NCI-H2107 treated with DMSO at 0.1 percent for 48 hours (cell line): ENCODE measurements at regions not wholly inside any gene's neighbourhood (a gene's known extent, or its start where the extent isn't known, plus 50 kb on each side); places are given as distances from the start of the nearest gene placed in this dataset.

Experiments
- DNase-seq: peaks from one replicate; lab custom pipeline; 2025; ENCODE audit not compliant: unreplicated experiment; lab: John Stamatoyannopoulos, UW

DNA sequence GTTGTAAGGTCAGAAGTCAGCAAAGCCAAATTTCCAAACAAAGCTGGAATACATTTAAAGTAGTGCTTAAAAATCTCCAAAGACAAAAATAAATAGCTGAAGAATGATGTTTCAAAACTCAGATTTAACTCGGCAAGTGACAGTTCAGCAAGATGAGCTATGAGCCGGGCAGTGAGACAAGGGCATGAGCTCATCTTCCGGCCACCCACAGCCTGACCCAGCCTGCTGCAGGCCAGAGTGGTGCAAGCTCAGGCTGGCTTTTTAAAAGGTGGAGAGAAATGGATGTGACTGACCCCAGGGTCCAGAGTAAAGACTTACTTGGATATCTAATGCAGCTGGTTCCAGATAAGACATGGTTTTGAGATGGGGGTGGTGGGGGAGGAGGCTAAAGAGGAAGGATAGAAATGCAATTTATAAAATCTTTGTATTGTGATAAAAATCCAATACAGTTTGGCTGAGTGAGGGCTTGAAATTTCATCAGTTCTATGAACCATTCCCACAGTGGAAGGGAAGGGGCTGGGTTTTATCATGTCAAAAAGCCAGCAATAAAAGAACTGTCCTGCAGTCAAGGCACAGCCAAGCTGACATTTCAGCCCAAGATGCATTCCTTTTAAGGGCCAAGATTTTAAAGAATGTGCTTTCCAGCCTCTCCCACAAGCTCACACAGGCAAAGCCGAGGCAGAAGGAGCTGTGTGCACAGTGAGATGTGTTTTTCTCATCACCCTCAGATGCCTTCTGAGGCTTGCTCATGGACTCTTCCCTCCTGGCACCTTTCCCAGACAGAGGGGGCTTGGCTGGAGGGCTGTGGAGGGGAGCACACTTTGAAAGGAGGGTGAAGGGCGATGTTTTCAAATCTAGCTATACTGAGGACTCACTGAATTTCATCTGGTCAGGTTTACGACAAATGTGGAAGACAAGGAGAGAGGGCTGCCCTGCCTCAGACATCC lies 97.9 kb upstream of the KLHL29 start:
- DNase-seq = no peak

DNA sequence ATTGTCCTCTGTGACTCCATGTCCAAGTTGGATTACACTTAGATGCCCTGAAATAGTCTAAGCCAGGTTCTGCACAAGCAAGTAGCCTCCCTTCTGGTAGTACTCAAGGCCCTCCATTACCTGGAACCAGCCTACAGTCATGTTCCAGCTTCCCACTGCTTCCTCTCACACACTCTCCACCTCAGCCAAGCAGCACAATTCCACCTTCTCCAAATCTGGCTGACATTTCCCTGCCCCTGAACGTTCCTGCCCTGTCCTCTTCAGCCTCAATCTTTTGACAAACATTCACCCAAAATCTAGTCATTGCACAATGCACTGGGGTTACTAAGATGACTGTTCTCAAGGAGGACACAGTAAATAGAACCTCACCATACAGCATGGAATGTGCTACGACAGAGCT lies 95.3 kb upstream of the KLHL29 start:
- no peak for DNase-seq

- DNase-seq = no peak
Measured at GRCh38 chr2:23291239-23291638, 93.7 kb upstream of the KLHL29 start.

DNA sequence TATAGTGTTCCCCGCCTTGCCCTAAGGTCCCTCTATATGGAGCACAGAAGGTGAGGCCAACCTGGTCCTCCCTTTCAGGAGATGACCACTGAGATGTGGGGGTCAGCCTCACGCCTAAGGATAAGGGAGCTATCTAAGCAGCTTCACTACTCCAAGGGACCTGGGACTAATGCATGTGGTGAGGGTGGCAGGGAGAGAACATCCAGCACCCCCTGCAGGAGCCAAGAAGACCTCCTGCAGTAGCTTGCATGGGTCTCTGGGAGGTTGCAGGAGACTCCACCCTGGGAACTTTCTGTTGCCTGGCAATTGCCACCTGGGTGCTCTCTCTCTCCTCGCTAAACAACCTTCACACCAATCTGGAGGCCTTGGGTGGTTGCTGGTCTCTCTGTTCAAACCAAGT lies 93.0 kb upstream of the KLHL29 start:
- no peak for DNase-seq

DNA sequence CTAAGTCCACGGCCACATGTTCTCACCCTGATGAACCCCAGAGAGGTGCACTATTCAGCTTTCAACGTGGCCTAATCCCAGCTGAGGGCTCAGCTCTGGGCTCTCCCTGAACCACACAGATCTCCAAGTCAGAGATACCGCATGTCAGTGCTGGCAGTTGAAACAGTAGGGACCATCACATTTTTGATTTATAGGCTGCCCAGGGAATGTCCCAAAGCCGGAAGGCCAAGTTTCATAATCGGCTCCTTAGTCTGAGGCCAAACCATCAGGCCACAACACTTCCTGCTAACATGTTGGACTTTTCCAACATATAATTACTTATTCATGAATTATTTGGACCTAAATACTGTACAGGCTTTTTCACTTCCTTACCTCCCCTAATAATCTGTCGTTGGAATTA lies 91.9 kb upstream of the KLHL29 start:
- no peak for DNase-seq

DNA sequence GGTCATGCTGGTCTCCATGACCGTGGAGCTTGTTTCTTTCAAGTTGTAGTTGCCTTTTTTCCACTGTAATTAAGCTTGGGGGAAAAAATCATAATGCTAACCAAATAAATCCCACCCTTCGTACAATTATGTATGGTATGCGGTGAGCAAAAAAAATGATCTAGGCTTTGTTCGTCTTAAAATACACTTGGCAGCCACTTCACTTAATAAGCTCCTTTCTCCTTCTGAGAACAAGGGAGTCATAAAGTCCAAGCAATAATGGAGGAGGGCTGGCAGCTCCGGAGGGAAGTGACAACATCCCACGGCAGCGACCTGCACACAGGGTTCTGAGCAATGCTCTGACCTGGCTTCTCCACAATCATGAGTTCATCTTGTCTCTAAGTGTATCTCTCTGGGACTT lies 91.2 kb upstream of the KLHL29 start:
- DNase-seq = no peak

GRCh38 chr2:23294238-23294637 lies 90.7 kb upstream of the KLHL29 start:
- no peak for DNase-seq

DNA sequence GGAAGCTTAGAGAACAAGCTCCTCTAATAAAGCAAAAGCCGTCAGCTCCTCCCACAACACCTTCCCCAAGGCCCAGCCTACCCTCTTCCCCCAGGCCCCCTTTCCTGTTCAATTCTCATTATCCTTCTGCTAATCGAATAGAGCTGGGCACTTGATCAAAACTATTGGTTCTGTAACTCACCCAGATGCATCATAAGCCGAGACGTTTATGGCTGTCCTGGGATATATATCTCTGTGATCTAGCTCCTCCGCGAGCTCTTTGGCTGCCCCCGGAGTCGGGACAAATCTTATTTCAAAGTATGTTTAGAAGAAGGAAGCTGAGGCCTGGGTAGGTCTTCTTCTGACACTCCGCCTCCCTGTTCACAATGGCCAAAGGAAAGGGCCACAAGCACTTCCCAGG lies 88.3 kb upstream of the KLHL29 start:
- no peak for DNase-seq

DNA sequence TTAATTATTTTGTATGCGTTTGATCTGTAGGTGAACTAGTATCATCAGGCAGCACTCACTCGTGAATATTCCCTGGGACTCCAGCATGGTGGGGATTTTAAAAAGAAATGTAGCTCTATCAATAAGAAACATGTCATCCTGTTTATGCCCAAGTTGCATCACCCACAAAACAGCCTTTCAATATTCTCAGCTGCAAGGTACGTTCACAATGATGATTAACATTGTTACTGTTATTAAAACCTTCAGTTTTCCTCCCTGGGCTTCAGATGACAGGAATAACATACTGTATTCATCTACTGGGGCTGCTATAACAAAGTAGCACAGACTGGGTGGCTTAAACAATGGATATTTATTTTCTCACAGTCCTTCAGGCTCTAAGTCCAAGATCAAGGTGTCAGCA lies 87.9 kb upstream of the KLHL29 start:
- DNase-seq = no peak

GRCh38 chr2:23298551-23298950 lies 86.4 kb upstream of the KLHL29 start:
- no peak for DNase-seq

DNA sequence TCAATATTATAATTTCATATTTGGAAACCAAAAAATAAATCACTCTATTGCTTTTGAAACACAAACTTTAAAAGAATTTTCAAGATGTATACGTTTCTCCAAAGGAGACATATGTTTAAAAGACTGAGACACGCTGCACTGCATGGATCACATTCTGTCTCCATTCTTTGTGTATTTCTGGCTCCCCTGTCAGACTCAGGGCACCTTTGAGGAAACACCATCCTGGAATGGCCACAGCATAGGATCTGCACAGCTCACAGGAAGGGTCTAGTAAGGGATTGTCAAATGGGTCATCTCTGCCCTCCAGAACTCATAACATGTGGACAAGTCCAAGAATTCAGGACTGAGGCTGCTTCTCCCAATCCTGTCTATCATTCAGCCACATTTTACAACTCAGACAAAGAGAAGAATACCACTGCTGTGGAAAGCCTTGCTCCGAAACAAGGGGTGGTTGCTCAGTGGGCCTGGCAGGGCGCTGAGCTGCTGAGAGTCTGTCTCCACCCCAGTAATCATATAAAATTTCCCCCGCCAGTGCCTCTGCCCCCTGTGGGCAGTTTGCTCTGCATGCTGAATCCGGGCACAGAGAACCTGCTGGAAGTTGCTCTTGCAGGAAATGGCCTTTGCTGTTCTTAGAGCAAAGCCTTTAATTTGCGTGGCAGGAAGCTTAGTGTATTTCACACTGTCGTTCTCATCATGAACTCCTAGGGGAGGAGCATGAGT lies 85.3 kb upstream of the KLHL29 start:
- no peak for DNase-seq

DNA sequence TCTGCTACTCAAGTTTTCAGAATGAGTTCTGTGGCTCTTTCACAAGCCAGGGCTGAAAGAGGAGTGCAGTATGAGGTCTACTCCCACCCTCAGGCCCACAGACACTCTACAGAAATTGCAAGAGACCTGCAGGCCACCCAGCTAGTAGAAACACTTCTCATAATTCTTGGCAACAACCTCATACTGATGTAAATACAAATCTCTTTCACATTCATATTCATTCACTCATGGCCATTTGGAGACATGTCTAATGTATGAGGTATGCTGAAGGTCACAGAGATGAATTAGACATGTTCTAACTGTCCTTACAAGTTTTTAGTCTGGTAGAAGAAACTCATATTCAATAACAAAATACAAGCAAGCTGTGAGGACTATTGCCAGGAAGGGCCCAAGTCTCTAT lies 83.8 kb upstream of the KLHL29 start:
- DNase-seq = no peak

DNA sequence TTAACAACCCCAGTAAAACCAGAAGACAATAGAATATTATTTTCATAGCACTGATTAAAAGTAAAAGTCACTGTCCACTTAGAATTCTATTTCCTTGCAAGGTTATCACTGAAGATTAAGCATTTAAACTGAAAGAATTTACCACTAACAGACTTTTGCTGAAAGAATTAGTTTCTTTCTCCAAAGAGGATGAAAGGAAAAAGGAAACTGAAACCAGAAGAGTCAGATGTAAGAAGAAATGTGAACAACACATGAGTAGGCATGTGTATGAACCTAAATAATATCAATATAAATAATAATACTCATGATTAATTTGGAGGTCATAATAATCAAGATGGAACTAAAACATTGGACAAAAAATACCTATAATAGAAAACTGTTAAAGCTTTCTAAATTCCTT lies 82.4 kb upstream of the KLHL29 start:
- DNase-seq = no peak

DNA sequence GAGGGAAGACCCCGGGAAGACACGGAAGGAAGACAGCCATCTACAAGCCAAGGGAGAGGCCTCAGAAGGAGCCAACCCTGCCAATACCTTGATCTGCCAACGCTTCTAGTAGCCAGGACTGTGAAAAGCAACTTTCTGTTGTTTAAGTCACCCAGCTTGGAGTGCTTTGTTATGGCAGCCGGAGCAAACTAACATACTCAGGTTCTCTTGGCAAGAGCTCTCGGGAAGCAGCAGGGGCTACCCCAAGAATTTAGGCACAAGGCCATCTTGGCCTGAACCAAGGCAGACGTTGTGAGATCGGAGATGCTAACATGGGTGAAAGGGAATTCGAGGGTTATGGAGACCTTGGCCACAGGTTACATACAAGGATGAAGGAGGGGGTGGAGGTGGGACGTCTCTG lies 78.6 kb upstream of the KLHL29 start:
- no peak for DNase-seq

- no peak for DNase-seq
Measured at GRCh38 chr2:23311186-23311585, 73.8 kb upstream of the KLHL29 start.

- no peak for DNase-seq
Measured at GRCh38 chr2:23312996-23313606, 71.9 kb upstream of the KLHL29 start.

- no peak for DNase-seq
Measured at GRCh38 chr2:23314687-23315086, 70.3 kb upstream of the KLHL29 start.

DNA sequence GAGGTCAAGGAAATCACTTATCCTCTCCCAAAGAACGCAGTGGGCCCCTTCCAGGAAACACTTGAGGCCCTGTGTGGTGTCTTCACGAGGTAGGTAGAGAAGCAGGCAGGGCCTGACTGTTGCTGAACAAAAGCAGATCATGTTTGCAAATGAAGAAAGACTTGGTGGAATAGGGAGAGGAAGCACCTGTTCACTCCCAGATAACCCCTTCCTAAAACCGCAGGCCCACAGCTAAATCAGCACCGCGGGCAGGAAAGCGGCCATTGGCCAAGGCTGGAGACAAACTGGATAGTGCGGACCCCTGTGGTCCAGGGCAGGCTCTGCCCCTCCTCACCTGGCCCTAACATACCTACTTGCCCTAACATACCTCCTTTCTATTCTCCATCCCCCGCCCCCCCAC lies 64.9 kb upstream of the KLHL29 start:
- peak; percentile 44 for DNase-seq

DNA sequence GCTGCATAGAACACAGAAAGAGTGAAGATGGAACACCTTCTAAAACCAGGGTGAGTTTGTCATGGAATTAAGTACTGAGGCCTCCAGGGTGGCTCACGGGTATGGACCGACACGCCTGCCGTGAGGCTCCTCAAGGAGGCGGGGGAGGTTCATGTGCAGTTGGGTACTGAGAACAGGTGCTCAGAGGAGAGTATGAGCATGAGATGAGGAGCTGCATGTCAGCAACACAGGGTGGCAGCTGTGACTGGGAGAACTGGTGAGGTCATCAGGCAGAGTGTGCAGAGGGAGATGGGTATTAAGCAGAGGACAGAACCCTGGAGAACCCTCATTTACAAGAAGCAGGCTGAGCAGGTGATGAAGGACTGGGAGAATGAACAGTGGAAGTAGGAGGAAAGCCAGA lies 63.2 kb upstream of the KLHL29 start:
- DNase-seq = peak; percentile 9

DNA sequence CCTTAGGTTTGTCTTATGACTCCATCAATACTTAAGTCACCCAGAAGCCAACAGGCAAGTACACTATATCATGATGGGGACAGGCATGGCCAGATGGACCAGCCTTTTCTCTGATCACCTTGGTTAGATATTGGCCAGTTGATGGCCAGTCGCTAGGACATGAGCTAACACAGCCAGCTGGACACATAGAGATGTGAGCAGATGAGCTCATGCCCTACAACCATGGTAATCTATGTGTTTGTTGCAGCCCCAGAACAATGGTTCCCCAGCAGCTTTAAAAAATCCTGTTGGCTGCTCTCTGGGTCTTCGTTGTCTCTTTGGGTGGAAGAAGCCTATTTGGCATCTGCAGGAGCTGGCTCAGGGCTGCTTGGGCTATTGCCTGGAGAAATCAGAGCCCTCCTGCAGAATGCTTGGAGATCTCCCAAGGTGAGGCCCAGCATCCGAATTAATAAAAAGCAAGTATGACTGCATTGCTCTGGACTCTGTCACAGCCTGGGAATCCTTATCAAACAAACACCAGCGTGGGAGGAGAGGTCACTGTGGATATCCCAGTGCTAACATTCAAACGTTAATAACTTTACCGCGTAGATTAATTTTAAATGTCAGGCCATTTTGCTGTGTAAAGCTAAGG lies 62.3 kb upstream of the KLHL29 start:
- no peak for DNase-seq

DNA sequence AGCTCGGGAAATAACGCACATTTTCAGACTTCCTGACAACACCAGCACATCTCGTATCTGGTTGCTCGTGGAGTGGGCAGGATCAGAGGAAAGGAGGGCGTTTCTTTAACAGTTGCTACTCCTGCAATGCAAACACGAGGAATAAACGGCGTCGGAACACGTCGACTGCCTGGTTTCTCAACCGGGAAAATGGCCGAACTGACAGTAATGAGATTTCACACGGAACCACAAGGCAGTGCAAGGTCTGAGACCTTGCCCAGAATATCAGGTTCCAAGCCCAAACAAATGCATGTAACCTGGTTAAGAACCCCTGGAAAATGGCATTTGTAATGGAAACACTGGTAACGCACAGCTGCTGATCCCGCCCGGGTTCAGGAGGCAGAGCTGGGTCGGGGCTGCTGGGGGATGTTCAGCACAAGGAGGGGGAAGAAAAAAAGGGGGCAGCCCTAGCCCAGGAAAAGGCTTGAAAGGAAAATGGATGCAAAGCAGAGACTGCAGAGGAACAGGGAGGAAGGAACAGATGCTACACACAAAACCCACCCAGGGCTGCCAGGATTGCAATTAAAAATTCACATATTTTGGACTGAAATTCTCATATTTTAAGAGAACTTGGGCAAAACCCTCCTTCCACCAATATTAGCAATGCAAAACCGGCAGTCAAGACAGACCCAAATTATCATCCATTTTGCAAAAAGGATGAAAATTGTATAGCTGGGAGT lies 61.6 kb upstream of the KLHL29 start:
- DNase-seq = no peak
